ENCODE measurements at regions not wholly inside any gene's neighbourhood (a gene's known extent, or its start where the extent isn't known, plus 50 kb on each side); places are given as distances from the start of the nearest gene placed in this dataset.

DNA sequence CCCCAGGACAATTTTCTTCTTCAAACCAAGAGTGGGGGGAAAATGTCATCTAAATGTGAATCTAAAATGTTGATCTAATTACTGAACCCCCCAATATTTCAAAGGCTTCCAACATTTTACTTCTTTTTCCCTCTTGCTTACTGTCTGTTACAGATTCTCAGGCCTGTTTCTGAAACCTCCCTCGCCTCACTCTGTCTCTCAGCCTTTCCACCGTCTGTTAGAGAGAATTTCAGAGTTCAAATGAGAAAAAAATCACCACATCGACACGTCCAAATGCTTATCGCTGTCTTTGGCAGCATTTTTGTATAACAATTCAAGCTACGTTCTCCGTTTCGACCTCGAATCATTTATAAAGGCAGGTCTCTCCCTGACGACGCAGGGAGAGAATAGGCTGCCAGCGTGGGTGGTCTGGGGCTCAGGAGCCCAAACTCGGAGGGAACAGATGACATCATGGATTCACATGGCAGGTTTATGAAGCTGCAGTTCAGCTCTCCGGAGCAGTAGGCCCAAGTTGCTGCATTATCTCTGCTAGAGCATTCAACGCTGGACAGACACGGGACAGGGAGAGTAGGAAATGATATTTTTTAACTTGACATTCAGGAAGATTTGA lies 139.8 kb downstream of the GAS1 start:
- no peak overlapping the region for H3K4me2 ChIP-seq (ENCODE audit: low read length)
- no peaks in the 10 kb centered on the region for H4K20me1 ChIP-seq (ENCODE audit: insufficient read depth, low read length)
- no peaks in the 10 kb centered on the region for H3K4me1 ChIP-seq (ENCODE audit: insufficient read depth, low read length, severe bottlenecking)
- no peak overlapping the region for H3K4me3 ChIP-seq (ENCODE audit: low read depth, low read length, poor library complexity, severe bottlenecking)
- no peaks in the 10 kb centered on the region for H3K9me3 ChIP-seq (ENCODE audit: low read length)
- no peak overlapping the region for H3K9ac ChIP-seq (ENCODE audit: low read length)
- TF ChIP-seq EZH2 (IDR thresholded peaks at IDR 0.05; ENCODE audit: borderline replicate concordance, low read length), result no peak
- TF ChIP-seq, protein P1, sequence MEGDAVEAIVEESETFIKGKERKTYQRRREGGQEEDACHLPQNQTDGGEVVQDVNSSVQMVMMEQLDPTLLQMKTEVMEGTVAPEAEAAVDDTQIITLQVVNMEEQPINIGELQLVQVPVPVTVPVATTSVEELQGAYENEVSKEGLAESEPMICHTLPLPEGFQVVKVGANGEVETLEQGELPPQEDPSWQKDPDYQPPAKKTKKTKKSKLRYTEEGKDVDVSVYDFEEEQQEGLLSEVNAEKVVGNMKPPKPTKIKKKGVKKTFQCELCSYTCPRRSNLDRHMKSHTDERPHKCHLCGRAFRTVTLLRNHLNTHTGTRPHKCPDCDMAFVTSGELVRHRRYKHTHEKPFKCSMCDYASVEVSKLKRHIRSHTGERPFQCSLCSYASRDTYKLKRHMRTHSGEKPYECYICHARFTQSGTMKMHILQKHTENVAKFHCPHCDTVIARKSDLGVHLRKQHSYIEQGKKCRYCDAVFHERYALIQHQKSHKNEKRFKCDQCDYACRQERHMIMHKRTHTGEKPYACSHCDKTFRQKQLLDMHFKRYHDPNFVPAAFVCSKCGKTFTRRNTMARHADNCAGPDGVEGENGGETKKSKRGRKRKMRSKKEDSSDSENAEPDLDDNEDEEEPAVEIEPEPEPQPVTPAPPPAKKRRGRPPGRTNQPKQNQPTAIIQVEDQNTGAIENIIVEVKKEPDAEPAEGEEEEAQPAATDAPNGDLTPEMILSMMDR (IDR thresholded peaks at IDR 0.05; ENCODE audit: low read length), result no peak
- no peak overlapping the region for H2AFZ ChIP-seq (ENCODE audit: low read length)
- no peaks in the 10 kb centered on the region for H3K27me3 ChIP-seq (ENCODE audit: insufficient read depth, low read length)
- H3K79me2 ChIP-seq (ENCODE audit: insufficient read depth, low read length), result no peaks in the 10 kb centered on the region
- H3K27ac ChIP-seq (ENCODE audit: low read depth, low read length, poor library complexity, severe bottlenecking), result no peak overlapping the region
- no peaks in the 10 kb centered on the region for H3K36me3 ChIP-seq (ENCODE audit: insufficient read depth, low read length)
- H3K9me2 ChIP-seq (ENCODE audit: low read depth, low read length), result no peaks in the 10 kb centered on the region
- H3F3A ChIP-seq (ENCODE audit: insufficient read depth, low read length), result no peaks in the 10 kb centered on the region

DNA sequence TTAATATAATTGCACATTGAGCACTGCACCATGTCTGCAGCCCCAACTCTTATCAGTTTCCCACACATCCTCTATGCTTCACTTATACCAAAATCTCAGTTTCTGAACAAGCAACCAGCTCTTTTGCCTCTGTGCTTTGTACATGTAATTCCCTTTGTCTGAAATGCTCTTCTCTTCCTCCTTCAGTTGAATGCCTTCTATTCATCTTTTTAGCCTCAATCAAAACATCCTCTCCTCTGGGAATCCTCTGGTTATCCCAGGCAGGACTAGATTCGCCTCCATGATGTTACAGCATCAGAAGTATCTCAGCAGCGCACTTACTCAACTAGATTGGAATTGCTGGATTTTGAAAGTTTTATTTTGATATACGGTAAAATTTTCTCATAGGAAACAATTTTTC lies 143.3 kb downstream of the GAS1 start:
- TF ChIP-seq EZH2 (IDR thresholded peaks at IDR 0.05; ENCODE audit: borderline replicate concordance, low read length), result no peak
- TF ChIP-seq, protein P1 (IDR thresholded peaks at IDR 0.05; ENCODE audit: low read length), result no peak
- no peaks in the 10 kb centered on the region for H3K79me2 ChIP-seq (ENCODE audit: insufficient read depth, low read length)
- no peaks in the 10 kb centered on the region for H3K36me3 ChIP-seq (ENCODE audit: insufficient read depth, low read length)
- H3K4me3 ChIP-seq (ENCODE audit: low read depth, low read length, poor library complexity, severe bottlenecking), result no peak overlapping the region
- H3K9ac ChIP-seq (ENCODE audit: low read length), result no peak overlapping the region
- no peaks in the 10 kb centered on the region for H4K20me1 ChIP-seq (ENCODE audit: insufficient read depth, low read length)
- H3K9me3 ChIP-seq (ENCODE audit: low read length), result no peaks in the 10 kb centered on the region
- H3K9me2 ChIP-seq (ENCODE audit: low read depth, low read length), result no peaks in the 10 kb centered on the region
- no peaks in the 10 kb centered on the region for H3F3A ChIP-seq (ENCODE audit: insufficient read depth, low read length)
- H3K4me2 ChIP-seq (ENCODE audit: low read length), result no peak overlapping the region
- H3K4me1 ChIP-seq (ENCODE audit: insufficient read depth, low read length, severe bottlenecking), result no peaks in the 10 kb centered on the region
- H3K27ac ChIP-seq (ENCODE audit: low read depth, low read length, poor library complexity, severe bottlenecking), result no peak overlapping the region
- H2AFZ ChIP-seq (ENCODE audit: low read length), result no peak overlapping the region
- H3K27me3 ChIP-seq (ENCODE audit: insufficient read depth, low read length), result no peaks in the 10 kb centered on the region; the same call in 1 of the 2 replicates

DNA sequence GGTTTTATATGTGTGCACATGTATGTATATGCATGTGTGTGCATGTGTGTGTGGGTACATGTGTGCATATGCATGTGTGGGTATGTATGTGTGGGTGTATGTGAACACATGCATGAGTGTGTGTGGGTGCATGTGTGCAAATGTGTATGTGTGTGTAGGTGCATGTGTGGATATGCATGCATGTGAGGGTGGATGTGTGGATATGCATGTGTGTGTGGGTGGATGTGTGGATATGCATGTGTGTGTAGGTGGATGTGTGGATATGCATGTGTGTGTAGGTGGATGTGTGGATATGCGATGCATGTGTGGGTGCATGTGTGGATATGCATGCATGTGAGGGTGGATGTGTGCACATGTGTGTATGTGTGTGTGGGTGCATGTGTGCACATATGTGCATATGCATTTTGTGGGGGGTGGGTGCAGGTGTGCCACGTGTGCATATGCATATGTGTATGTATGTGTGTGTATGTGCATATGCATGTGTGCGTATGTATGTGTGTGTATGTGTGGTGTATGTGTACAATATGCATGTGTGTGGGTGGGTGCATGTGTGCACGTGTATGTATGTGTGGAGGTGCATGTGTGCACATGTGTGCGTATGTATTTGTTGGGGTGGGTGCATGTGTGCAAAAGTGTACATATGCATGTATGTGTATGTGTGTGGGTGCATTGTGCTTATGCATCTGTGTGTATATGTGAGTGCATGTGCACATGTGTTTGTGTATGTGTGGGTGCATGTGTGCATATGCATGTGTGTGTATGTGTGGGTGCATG lies 144.2 kb downstream of the GAS1 start:
- H3K36me3 ChIP-seq (ENCODE audit: insufficient read depth, low read length), result no peaks in the 10 kb centered on the region
- no peaks in the 10 kb centered on the region; the same call in 1 of the 2 replicates for H3K27me3 ChIP-seq (ENCODE audit: insufficient read depth, low read length)
- H3K4me2 ChIP-seq (ENCODE audit: low read length), result no peak overlapping the region
- TF ChIP-seq EZH2 (IDR thresholded peaks at IDR 0.05; ENCODE audit: borderline replicate concordance, low read length), result no peak
- TF ChIP-seq, protein P1 (IDR thresholded peaks at IDR 0.05; ENCODE audit: low read length), result no peak
- H3K4me3 ChIP-seq (ENCODE audit: low read depth, low read length, poor library complexity, severe bottlenecking), result no peak overlapping the region
- no peaks in the 10 kb centered on the region for H3K4me1 ChIP-seq (ENCODE audit: insufficient read depth, low read length, severe bottlenecking)
- H3K27ac ChIP-seq (ENCODE audit: low read depth, low read length, poor library complexity, severe bottlenecking), result no peak overlapping the region
- no peak overlapping the region for H3K9ac ChIP-seq (ENCODE audit: low read length)
- H3K9me2 ChIP-seq (ENCODE audit: low read depth, low read length), result no peaks in the 10 kb centered on the region
- no peaks in the 10 kb centered on the region for H3K79me2 ChIP-seq (ENCODE audit: insufficient read depth, low read length)
- H4K20me1 ChIP-seq (ENCODE audit: insufficient read depth, low read length), result no peaks in the 10 kb centered on the region
- no peak overlapping the region for H2AFZ ChIP-seq (ENCODE audit: low read length)
- no peaks in the 10 kb centered on the region for H3K9me3 ChIP-seq (ENCODE audit: low read length)
- no peaks in the 10 kb centered on the region for H3F3A ChIP-seq (ENCODE audit: insufficient read depth, low read length)

All from OCI-LY1 (cell line).